HEK293 (cell line): ENCODE measurements at regions not wholly inside any gene's neighbourhood (a gene's known extent, or its start where the extent isn't known, plus 50 kb on each side); places are given as distances from the start of the nearest gene placed in this dataset.

Experiments
- CTCF ChIA-PET: fragments of 350-600 bp; formaldehyde crosslinking; extraction: SDS; loops from one replicate; lab custom pipeline; 2021; ENCODE audit warnings: antibody characterized with exemption; lab: Yijun Ruan, JAX
- POLR2A ChIA-PET: fragments of 300-600 bp; formaldehyde crosslinking; extraction: SDS; loops from one replicate; lab custom pipeline; 2020; ENCODE audit warnings: antibody characterized with exemption, inconsistent platforms; lab: Yijun Ruan, JAX
- H3K27ac ChIP-seq: fragments of 200-500 bp; sonication (Bioruptor generic); 2 replicates; pipeline ENCODE4 v1.5.1; 2014; ENCODE audit warnings: low read depth, low read length, control low read depth, inconsistent platforms; ENCODE audit errors: extremely low read depth
- H3K36me3 ChIP-seq, 2 experiments: fragments of 200-500 bp in 1 of 2; sonication (Bioruptor generic) in 1 of 2; 1 replicate in 1 of 2; 2 replicates in 1 of 2; pipeline ENCODE4 v1.5.1; 2014 to 2017; ENCODE audit warnings: inconsistent platforms in 2 of 2, low read length in 2 of 2; ENCODE audit not compliant: control insufficient read depth in 2 of 2, insufficient read depth in 1 of 2
- H3K4me1 ChIP-seq: fragments of 200-500 bp; sonication (Bioruptor generic); 2 replicates; pipeline ENCODE4 v1.5.1; 2014; ENCODE audit warnings: mild to moderate bottlenecking, low read length, inconsistent platforms; ENCODE audit not compliant: control insufficient read depth, insufficient read depth
- H3K4me3 ChIP-seq: 2 replicates; pipeline ENCODE4 v1.5.1; 2011; ENCODE audit warnings: low read depth, mild to moderate bottlenecking, control low read depth, low read length, moderate library complexity
- H3K9me3 ChIP-seq: fragments of 200-500 bp; sonication (Bioruptor generic); 2 replicates; pipeline ENCODE4 v1.5.1; 2014; ENCODE audit warnings: low read depth, low read length, inconsistent platforms; ENCODE audit not compliant: control insufficient read depth, insufficient read depth
- HOXC10 ChIP-seq: sonication (generic); formaldehyde crosslinking; IDR thresholded peaks from 2 replicates; pipeline ENCODE4 v1.8.1; 2023; ENCODE audit warnings: mild to moderate bottlenecking, missing genetic modification reagents
- PRDM4 ChIP-seq: fragments of 450-650 bp; formaldehyde crosslinking; IDR thresholded peaks from 2 replicates; pipeline ENCODE4 v1.5.1; 2017; ENCODE audit warnings: missing biosample characterization, missing genetic modification characterization
- RBAK ChIP-seq: fragments of 450-650 bp; formaldehyde crosslinking; IDR thresholded peaks from 2 replicates; pipeline ENCODE4 v1.5.1; 2016; ENCODE audit warnings: missing biosample characterization, missing genetic modification characterization
- YY2 ChIP-seq: fragments of 450-650 bp; formaldehyde crosslinking; IDR thresholded peaks from 2 replicates; pipeline ENCODE4 v1.5.1; 2016; ENCODE audit warnings: missing biosample characterization, missing genetic modification characterization
- ZNF114 ChIP-seq: fragments of 450-650 bp; formaldehyde crosslinking; IDR thresholded peaks from 2 replicates; pipeline ENCODE4 v1.5.0; 2017; ENCODE audit warnings: missing biosample characterization, missing genetic modification characterization
- ZNF140 ChIP-seq: fragments of 450-650 bp; formaldehyde crosslinking; IDR thresholded peaks from 2 replicates; pipeline ENCODE4 v1.5.1; 2016; ENCODE audit warnings: missing biosample characterization, missing genetic modification characterization
- ZNF146 ChIP-seq: fragments of 450-650 bp; formaldehyde crosslinking; IDR thresholded peaks from 2 replicates; pipeline ENCODE4 v1.5.1; 2016; ENCODE audit warnings: missing biosample characterization, missing genetic modification characterization
- ZNF157 ChIP-seq: fragments of 450-650 bp; formaldehyde crosslinking; IDR thresholded peaks from 2 replicates; pipeline ENCODE4 v1.5.1; 2016; ENCODE audit warnings: missing biosample characterization, missing genetic modification characterization
- ZNF169 ChIP-seq: fragments of 450-650 bp; formaldehyde crosslinking; IDR thresholded peaks from 2 replicates; pipeline ENCODE4 v1.5.1; 2016; ENCODE audit warnings: missing biosample characterization, missing genetic modification characterization
- ZNF184 ChIP-seq: fragments of 450-650 bp; IDR thresholded peaks from 2 replicates; pipeline ENCODE4 v1.5.1; 2018; ENCODE audit warnings: missing biosample characterization, mild to moderate bottlenecking, missing genetic modification characterization
- ZNF2 ChIP-seq: fragments of 450-650 bp; formaldehyde crosslinking; IDR thresholded peaks from 2 replicates; pipeline ENCODE4 v1.5.1; 2016; ENCODE audit warnings: missing biosample characterization, missing genetic modification characterization
- ZNF223 ChIP-seq: fragments of 450-650 bp; formaldehyde crosslinking; IDR thresholded peaks from 2 replicates; pipeline ENCODE4 v1.5.1; 2016; ENCODE audit warnings: missing biosample characterization, missing genetic modification characterization
- ZNF239 ChIP-seq: fragments of 450-650 bp; formaldehyde crosslinking; IDR thresholded peaks from 2 replicates; pipeline ENCODE4 v1.5.1; 2016; ENCODE audit warnings: missing biosample characterization, missing genetic modification characterization
- ZNF248 ChIP-seq: fragments of 450-650 bp; formaldehyde crosslinking; IDR thresholded peaks from 2 replicates; pipeline ENCODE4 v1.5.1; 2017; ENCODE audit warnings: missing biosample characterization, missing genetic modification characterization
- ZNF391 ChIP-seq: fragments of 450-650 bp; formaldehyde crosslinking; IDR thresholded peaks from 2 replicates; pipeline ENCODE4 v1.5.1; 2016; ENCODE audit warnings: low read depth, missing biosample characterization, missing genetic modification characterization, borderline replicate concordance
- ZNF423 ChIP-seq: fragments of 450-650 bp; formaldehyde crosslinking; IDR thresholded peaks from 2 replicates; pipeline ENCODE4 v1.5.1; 2016; ENCODE audit warnings: missing biosample characterization, missing genetic modification characterization
- ZNF433 ChIP-seq: fragments of 450-650 bp; formaldehyde crosslinking; IDR thresholded peaks from 2 replicates; pipeline ENCODE4 v1.5.1; 2016; ENCODE audit warnings: missing biosample characterization, missing genetic modification characterization, low read depth
- ZNF501 ChIP-seq: fragments of 450-650 bp; formaldehyde crosslinking; IDR thresholded peaks from 2 replicates; pipeline ENCODE4 v1.5.1; 2016; ENCODE audit warnings: missing biosample characterization, missing genetic modification characterization
- ZNF530 ChIP-seq: fragments of 450-650 bp; formaldehyde crosslinking; IDR thresholded peaks from 2 replicates; pipeline ENCODE4 v1.5.1; 2016; ENCODE audit warnings: low read depth, missing biosample characterization, missing genetic modification characterization
- ZNF555 ChIP-seq: fragments of 450-650 bp; formaldehyde crosslinking; conservative IDR thresholded peaks from 2 replicates; pipeline ENCODE4 v1.5.1; 2017; ENCODE audit warnings: missing biosample characterization, mild to moderate bottlenecking, missing genetic modification characterization, inconsistent platforms
- ZNF600 ChIP-seq: fragments of 450-650 bp; formaldehyde crosslinking; IDR thresholded peaks from 2 replicates; pipeline ENCODE4 v1.5.1; 2016; ENCODE audit warnings: missing biosample characterization, missing genetic modification characterization
- ZNF768 ChIP-seq: fragments of 450-650 bp; formaldehyde crosslinking; IDR thresholded peaks from 2 replicates; pipeline ENCODE4 v1.5.1; 2018; ENCODE audit warnings: missing biosample characterization, mild to moderate bottlenecking, missing genetic modification characterization
- ZNF843 ChIP-seq: fragments of 450-650 bp; formaldehyde crosslinking; IDR thresholded peaks from 2 replicates; pipeline ENCODE4 v1.5.1; 2016; ENCODE audit warnings: missing biosample characterization, missing genetic modification characterization
- ZXDB ChIP-seq: fragments of 450-650 bp; formaldehyde crosslinking; IDR thresholded peaks from 2 replicates; pipeline ENCODE4 v1.5.1; 2016; ENCODE audit warnings: missing biosample characterization, missing genetic modification characterization
- TF ChIP-seq, protein P1 (sequence below): fragments of 450-650 bp; formaldehyde crosslinking; IDR thresholded peaks from 2 replicates; pipeline ENCODE4 v1.5.1; 2016; ENCODE audit warnings: missing biosample characterization, missing genetic modification characterization
- TF ChIP-seq, protein P2 (sequence below): fragments of 450-650 bp; formaldehyde crosslinking; IDR thresholded peaks from 2 replicates; pipeline ENCODE4 v1.5.1; 2016; ENCODE audit warnings: missing biosample characterization, missing genetic modification characterization

DNA sequence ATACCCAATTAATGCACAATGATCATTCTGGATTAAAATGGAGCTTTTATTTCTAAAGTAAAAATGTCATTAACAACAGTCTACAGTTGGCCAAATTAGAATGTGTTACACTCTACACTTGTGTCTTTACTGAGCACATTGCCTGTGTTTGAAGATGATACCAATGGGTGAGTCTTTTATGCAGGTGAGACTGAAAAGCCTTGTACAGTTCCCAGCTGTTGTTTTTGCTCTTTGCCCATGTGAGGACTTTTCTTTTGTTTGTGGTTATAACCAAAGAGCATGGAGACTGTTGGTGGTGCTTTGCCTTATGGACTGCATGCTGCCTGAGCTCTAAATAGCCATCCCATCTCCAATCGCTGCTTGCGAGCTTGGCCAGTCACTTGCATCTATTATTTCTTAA is 264.5 kb downstream of the GATA3 start:
- ChIA-PET POLR2A (no interaction called here), CTCF (interaction anchor here (0.6 kb wide), 1 partner anchor 19 kb away, joined by 3 read pairs; no protein-coding TSS in a partner anchor)
- Histone ChIP-seq H3K27ac (no peak overlapping the region), H3K36me3 (no peaks in the 10 kb centered on the region), H3K4me1 (peaks cover 22% of the 10 kb centered on the region), H3K4me3 (no peak overlapping the region), H3K9me3 (no peaks in the 10 kb centered on the region)
- TF ChIP-seq ZXDB (tag by site-specific recombination) (no peak), ZNF600 (no peak), ZNF433 (tag by site-specific recombination) (no peak), ZNF157 (no peak), ZNF184 (no peak), ZNF2 (tag by site-specific recombination) (no peak), ZNF423 (tag by site-specific recombination) (no peak), ZNF843 (tag by site-specific recombination) (no peak), ZNF239 (no peak), ZNF768 (tag by site-specific recombination) (no peak), ZNF391 (no peak), YY2 (tag by site-specific recombination) (no peak), ZNF169 (no peak), ZNF501 (tag by site-specific recombination) (no peak)
- TF ChIP-seq, protein P1, sequence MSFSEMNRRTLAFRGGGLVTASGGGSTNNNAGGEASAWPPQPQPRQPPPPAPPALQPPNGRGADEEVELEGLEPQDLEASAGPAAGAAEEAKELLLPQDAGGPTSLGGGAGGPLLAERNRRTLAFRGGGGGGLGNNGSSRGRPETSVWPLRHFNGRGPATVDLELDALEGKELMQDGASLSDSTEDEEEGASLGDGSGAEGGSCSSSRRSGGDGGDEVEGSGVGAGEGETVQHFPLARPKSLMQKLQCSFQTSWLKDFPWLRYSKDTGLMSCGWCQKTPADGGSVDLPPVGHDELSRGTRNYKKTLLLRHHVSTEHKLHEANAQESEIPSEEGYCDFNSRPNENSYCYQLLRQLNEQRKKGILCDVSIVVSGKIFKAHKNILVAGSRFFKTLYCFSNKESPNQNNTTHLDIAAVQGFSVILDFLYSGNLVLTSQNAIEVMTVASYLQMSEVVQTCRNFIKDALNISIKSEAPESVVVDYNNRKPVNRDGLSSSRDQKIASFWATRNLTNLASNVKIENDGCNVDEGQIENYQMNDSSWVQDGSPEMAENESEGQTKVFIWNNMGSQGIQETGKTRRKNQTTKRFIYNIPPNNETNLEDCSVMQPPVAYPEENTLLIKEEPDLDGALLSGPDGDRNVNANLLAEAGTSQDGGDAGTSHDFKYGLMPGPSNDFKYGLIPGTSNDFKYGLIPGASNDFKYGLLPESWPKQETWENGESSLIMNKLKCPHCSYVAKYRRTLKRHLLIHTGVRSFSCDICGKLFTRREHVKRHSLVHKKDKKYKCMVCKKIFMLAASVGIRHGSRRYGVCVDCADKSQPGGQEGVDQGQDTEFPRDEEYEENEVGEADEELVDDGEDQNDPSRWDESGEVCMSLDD (tag by site-specific recombination): no peak

DNA sequence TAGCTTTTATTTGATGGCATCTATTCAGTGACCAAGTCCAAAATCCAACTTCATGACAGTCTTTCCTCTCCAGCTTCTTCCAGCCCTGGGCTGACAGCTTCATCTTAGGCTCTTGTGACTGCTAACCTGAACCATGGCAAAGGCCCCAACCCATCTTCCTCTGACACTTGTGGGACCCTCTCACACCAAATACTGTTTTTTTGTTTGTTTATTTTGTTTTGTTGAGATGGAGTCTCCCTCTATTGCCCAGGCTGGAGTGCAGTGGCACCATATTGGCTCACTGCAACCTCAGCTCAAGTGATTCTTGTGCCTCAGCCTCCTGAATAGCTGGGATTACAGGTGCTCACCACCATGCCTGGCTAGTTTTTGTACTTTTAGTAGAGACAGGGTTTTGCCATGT is 265.2 kb downstream of the GATA3 start:
- Histone ChIP-seq H3K9me3 (no peaks in the 10 kb centered on the region), H3K4me1 (peaks cover 24% of the 10 kb centered on the region)
- ChIA-PET POLR2A (no interaction called here), CTCF (no interaction called here)
- TF ChIP-seq ZNF248 (tag by site-specific recombination) (no peak), RBAK (tag by site-specific recombination) (no peak), ZNF223 (tag by site-specific recombination) (no peak), ZNF555 (tag by site-specific recombination) (no peak), PRDM4 (tag by site-specific recombination) (no peak), HOXC10 (no peak), ZNF530 (no peak), ZNF146 (tag by site-specific recombination) (no peak), ZNF169 (no peak), ZNF114 (tag by site-specific recombination) (no peak), ZNF423 (tag by site-specific recombination) (no peak), ZNF140 (no peak)
- TF ChIP-seq, protein P2, sequence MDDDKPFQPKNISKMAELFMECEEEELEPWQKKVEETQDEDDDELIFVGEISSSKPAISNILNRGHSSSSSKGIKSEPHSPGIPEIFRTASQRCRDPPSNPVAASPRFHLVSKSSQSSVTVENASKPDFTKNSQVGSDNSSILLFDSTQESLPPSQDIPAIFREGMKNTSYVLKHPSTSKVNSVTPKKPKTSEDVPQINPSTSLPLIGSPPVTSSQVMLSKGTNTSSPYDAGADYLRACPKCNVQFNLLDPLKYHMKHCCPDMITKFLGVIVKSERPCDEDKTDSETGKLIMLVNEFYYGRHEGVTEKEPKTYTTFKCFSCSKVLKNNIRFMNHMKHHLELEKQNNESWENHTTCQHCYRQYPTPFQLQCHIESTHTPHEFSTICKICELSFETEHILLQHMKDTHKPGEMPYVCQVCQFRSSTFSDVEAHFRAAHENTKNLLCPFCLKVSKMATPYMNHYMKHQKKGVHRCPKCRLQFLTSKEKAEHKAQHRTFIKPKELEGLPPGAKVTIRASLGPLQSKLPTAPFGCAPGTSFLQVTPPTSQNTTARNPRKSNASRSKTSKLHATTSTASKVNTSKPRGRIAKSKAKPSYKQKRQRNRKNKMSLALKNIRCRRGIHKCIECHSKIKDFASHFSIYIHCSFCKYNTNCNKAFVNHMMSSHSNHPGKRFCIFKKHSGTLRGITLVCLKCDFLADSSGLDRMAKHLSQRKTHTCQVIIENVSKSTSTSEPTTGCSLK (tag by site-specific recombination): no peak
- TF ChIP-seq, all 188 proteins: peak for 0
- Histone ChIP-seq H3K36me3 (no peaks in the 10 kb centered on the region), H3K27ac (no peak overlapping the region), H3K4me3 (no peak overlapping the region)
